ENCODE measurements at regions not wholly inside any gene's neighbourhood (a gene's known extent, or its start where the extent isn't known, plus 50 kb on each side); places are given as distances from the start of the nearest gene placed in this dataset.

DNA sequence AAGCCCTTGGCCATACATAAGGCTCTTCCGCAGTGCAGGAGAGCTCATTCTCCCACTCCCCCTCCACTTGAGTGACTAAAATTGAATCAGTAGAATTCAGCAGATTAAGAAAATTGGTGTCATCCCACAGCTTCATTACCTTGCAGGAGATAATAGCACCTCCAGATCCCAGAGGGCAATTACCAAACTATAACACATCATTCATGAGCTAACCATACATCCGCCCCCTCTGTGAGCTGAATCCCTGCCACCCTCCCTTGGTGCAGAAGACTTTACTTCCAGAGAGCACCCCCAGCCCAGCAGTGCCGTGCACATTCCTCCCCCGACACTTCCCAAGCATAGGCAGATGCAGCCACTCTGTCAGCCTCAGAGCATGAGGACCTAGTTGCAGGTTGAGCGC is 496.5 kb upstream of the B3GAT1 start:
- no peak for DNase-seq (ENCODE audit: low spot score)

DNA sequence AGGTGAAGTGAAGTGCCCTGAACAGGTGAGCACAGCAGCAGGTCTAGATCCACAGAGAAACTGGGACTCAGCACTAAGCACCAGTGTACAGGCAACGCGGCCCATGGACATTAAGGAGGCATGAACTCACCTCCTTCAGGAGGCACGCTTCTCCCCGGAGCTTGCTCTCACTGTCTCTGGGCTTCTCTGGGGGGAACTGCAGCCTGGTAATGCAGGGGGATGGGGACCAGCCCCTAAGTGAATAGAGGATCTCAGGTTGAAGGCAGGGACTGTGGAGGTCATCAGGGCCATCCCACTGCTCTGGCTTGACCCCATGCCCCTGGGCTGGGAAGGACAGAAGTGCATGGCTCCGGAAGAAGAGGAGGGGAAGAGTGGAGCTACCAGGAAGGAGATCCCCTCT is 495.6 kb upstream of the B3GAT1 start:
- no peak for DNase-seq (ENCODE audit: low spot score)

DNA sequence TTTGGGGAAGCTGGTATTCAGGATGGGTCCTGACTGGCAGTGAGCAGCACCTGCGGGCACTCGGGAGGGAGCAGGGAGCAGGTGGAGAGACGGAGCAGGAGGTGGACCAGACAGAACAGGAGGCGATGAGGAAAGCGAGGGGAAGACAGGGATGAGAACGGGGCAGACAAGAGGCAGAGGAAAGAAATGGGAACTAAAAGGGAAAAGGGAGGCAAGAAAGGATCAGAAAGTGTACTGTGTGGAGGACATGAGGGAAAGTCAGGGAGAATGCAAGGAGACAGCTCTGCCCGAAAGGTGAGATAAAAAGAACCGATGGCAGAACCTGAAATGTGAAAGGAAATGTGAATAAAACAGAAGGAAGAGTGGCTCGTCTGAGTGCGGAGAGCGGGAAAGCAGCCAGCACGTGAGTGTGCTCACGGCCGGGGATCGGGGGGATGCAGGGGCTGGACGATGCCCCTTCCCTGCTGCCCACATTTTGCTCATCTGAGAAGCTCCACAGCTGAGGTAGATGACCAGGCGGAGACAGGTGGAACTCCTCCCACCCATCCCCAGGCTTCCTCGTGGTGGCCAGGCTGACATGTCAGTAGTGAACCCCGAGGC is 494.4 kb upstream of the B3GAT1 start:
- DNase-seq (ENCODE audit: low spot score), result no peak

DNA sequence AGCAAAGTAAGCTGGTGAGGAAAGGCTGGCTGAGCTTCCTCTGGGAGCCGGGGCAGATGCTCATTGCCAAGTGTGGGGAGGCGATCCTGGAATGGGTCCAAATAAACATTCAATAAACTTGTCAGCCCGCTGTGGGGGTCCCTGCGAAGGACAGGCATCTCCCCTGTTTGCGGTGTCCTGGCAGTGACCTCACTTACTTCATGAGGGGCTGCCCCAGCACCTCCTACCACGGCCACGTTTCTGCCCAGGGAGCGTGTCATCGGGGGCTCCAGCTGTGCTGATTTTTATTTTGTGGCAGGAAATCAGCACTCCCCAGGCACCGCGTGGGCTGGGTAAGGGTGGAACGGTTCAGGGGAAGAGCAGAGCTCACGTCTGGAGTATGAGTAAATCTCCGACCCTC is 493.9 kb upstream of the B3GAT1 start:
- DNase-seq (ENCODE audit: low spot score), result no peak

DNA sequence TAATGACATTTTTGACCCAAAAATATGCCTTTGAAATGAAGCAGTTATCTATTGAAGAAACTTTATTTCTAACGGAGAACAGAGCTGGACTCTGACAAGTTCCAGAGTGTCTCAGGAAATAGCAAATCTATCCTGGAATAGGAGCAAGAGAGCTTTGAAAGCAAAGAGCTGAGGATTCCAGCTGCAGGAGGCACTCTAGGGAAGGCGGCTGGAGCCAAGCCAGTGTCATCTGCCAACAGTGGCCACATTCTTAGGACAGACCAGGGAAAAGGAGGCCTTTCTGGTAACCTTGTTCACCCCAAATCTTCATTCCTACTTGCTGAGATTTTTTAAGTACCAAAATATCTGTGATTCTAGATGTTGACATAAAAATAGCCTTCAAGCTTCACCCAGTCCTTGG is 493.5 kb upstream of the B3GAT1 start:
- DNase-seq (ENCODE audit: low spot score), result no peak

DNA sequence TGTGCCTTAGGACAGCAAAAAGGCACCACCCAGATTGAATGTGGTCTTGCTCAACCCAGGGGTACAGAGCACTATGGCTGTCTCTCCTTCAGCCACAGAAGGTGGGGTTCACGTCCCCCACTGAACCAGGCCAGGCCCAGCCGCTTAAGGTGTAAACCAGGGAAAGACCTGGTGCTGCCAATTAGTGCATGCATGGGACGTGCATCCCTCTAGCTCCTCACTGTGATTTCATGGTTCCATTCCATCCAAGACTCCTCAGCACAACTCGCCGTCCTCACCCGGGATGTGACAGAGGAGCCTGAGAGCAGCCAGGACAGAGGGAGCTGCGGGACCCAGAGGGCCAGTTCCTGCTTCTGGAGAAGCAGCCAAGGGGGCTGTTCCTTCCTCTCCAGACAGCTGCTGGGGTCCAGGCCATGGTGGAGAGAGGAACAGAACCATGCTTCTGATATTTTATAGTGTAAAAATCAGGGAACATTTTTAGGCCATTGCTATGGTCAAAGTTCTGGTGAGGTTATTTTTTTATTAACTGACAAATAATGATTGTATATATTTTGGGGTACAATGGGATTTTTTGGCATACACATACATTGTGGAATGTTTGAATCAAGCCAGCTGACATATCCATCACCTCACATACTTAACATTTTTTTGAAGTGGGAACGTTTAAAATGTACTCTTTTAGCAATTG is 492.2 kb upstream of the B3GAT1 start:
- DNase-seq (ENCODE audit: low spot score), result no peak

DNA sequence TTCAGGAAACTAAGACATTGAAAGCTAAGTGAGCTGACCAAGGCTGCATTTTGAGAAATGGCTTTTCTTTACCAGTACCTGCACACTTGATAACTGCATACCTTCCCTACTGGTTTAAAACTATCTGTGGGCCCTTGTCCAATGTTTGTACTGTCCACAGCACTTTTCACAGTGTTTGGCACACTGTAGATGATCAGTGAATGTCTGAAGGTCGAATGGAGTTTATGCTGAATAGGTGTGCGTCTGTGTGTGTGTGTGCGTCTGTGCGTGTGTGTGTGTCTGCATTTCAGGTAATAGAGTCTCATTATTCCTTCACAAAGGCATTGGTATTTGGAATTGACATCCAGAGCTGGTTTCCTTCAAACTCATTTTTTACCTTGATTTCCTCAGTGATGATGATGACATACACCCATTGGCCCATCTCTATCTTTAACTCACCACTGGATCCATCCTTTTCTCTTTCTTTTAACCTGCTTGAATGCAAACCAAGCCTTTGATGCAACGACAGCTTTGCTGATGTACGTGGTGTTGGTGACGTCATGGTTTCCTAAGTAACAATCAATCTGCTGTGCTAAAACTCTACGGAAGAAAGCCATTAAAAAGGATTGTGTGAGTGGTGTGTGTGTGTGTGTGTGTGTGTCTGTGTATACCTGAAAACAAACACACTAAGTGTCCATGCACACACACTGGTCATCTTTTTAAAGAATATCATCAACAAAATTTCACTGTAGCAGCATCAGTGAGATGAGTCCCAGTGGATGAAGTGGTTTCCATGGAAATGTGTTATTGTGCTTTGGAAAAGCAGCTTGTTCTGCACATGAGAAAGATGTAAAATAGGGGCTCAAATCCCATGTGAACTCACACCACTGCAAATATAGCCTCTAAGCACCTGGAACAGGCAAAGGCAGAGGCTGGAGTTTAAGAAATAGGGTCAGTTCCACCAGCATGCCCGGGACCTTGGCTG is 490.2 kb upstream of the B3GAT1 start:
- no peak for DNase-seq (ENCODE audit: low spot score)

DNA sequence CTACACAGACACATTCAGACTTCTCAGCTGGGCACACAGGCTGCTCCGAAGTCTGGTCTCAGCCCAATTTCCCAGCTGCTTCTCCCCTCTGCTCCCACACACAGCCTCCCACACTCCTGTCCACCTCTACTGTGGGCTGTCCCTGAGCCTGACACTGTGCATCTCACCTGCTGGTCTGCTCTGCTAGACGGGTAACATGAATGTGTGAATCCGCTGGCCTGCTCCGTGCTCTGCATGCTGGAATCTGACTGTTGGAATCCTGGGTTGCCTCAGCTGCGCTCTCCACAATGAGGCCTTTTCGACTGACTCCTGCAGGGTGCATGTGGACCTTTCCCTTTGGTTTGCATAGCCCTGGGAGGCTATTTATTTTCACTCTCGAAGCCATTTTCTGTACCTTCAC is 489.5 kb upstream of the B3GAT1 start:
- no peak for DNase-seq (ENCODE audit: low spot score)

DNA sequence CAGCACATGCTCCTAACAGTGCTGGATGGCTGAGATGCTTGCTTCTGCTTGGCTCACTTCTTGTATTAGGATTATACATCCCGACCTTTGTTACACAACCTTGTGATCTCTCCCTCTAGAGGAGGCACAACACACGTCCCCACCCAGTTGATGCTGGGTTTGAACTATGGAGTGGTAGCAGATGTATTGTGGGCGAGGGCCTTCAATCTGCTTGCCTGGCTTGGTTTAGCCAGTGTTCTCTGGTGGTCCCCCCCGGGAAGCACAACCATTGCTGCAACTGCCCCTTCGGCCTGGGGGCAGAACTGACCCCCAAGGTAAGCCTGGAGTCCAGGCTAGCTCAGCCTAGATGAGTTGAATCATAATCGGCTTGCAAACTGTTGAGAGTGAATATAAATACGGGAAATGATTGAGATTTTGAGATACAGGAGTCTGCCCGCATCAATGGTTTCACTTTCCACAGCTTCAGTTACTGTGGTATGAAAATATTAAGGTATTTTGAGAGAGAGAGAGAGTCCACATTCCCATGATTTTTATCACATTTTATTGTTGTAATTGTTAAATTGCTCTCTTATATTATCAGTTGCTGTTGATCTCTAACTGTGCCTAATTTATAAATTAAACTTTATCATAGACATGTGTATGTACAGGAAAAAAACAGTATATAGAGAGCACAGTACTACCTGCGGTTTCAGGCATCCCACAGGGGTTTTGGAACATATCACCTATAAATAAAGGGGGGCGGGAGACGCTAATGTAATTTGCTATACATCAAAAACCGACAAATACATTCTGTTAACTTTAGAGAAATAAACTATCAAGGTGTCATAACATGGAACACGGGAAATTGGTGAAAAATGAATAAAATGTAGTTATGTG is 482.0 kb upstream of the B3GAT1 start:
- DNase-seq (ENCODE audit: low spot score), result no peak

DNA sequence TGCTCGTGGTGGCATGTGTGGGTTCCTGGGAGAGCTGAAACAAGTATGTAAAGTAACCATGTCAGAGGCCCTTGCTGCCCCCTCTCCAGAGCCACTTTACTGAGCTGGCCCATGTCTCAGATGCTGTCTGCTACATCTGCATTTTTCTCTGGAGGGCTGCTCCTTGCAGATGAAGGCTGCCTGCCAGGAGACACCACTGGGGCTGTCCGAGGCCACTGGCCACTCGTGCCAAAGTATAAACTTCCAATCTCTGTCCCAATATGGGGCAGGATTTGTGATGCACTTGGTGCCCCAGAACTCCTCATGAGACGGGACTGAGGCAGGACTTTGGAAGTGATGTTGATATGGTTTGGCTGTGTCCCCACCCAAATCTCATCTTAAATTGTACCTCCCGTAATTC is 478.4 kb upstream of the B3GAT1 start:
- DNase-seq (ENCODE audit: low spot score), result no peak

DNA sequence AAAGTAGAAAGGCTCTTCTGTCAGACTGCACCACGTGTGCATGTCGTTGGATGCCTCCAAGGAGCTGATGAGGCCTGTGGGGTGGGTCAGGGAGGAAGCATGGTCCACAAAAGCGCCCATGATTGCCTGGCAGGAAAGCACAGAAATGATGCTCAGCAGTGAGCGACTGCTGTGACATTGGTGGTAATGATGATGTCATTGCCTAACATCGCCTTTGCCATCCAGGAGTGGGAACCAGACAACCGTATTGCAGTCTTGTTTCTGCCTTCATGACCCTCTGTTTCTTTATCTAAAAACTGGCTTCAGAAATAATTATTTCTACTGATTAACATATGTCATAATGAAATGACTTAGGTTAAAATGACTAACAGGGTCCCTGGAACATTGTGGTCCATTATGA is 477.8 kb upstream of the B3GAT1 start:
- no peak for DNase-seq (ENCODE audit: low spot score)

DNA sequence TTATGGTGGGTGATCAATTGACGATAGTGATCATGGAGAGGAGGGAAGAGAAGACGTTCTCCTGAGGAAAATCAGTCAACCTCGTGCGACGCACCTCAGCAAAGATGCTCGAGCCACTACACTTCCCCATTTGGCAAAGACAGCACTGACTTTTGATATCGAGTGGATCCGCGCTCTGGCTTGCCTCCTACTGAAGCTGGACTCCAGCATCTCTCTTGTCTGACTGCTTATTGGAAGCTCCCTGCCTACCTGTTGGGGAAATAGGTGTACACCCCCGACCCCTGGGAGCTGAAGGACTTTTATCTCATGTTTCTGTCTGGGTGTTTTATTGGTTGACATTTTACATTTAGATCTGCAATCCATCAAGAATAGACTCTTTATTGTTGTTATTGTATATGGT is 476.8 kb upstream of the B3GAT1 start:
- DNase-seq (ENCODE audit: low spot score), result no peak

DNA sequence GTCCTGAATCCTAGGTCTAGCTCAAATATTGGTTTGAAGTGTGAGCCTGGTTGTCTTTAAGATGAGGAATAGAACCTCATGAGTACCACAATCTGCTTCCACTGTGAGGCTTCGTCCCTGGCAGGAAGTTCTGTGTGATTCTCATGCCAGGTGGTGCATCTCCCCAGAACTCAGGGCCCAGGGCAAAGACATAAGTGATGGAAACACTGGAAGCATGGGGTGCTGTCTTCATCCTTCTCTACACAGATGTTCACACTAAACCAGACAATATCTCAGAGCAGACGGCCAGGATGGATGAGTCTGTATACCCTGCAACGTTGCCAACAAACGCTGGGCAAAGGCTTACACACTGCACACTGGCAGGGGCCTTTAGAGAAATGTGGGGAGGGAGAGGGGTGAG is 475.9 kb upstream of the B3GAT1 start:
- DNase-seq (ENCODE audit: low spot score), result no peak

DNA sequence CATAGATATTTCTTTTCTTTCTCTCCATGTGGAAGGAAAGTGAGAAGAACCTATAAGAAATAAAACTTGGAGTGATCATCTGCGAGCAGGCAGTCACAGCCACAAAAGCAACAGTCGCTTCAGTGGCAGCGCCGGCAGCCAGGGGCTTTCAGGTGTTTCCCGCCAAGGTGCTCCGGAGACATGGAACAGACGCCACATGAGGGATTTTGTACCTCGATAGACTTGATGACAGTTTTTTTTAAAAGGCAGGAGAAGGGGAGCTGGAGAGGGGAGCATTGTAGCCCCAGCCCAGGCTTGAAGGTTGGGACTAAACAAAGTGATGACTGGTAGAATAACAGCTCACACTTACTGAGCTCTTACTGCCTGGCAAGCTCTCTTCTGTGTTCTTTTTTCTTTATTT is 471.4 kb upstream of the B3GAT1 start:
- DNase-seq (ENCODE audit: low spot score), result no peak

DNA sequence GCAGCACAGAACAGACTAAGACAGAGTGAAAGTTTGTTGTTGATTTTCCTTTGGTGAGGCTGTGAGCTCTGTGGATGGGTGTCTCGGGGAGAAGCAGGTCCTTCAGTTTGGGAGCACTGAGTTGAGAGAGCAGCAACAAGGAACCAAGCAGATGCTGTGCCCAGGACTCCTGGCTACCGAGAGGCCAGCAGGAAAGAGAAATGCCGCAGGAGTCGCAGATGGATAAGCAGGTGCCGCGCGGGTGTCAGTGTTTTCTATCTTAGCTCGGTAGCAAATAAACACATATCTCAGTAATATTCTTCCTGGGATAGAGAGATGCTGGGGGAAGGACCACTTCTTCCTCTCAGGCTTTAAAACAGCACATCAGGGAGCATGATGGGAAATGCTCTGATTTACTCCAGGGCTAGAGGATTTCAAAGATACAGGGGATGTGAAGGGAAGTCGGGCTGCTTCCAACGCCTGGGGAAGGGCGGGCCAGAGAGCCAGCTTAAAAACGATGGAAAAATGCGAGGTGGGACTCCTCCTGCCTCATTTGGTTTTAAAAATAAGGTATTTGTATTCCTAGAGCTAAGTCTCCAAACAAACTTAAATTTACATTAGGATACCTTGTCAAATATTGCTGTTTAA is 470.7 kb upstream of the B3GAT1 start:
- DNase-seq (ENCODE audit: low spot score), result no peak

DNA sequence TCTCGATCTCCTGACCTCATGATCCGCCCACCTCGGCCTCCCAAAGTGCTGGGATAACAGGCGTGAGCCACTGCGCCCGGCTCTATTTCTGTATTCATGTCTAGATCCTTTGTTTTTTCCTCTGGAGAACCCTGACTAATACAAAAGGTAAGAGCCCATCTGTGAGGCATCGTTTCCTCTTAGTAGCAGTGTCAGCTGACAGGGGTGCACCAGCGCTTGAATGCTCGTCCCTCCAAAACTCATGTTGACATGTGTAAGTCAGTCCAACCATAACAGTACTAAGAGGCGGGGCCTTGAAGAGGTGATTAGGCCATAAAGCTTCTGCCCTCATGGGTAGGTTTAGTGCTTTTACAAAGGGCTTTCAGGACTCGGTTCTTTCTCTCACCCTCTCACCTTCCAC is 470.1 kb upstream of the B3GAT1 start:
- DNase-seq (ENCODE audit: low spot score), result no peak

DNA sequence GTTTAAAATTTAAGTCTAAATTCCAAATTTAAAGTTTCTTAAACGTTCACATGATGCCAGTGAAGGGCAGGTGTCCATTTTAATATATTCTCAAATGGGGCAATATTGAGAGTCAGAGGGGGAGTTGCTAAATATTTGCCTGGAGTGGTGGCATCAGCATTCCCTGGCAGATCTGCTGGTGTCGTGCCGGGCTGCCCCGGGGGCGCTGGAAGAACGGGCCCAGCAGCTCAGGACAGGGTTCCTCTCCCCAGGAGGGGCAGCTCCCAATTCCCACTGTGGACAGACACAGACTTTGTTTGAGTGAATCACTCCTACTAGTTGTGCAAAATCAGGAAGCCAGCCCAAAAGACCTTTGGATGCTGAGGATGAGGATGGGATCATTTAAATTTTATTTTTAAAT is 468.7 kb upstream of the B3GAT1 start:
- DNase-seq (ENCODE audit: low spot score), result no peak

DNA sequence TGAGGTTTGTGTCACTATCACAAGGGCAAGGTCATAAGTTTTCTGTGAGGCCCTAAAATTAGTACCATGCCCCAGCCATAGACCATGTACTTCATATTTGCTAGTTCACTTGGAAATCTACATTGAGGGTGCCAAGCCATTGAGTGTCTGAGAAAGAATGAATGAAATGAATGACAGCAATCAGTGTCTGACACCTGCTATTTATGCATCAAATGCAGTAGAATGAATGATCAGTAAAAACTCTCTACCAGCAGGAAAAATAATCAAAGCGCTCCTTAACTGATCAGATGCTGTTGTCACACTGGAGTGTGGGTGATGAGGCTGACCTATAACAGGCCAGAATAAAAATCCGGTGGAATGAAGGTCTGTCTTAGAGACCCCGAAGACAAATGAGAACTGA is 467.9 kb upstream of the B3GAT1 start:
- DNase-seq (ENCODE audit: low spot score), result no peak

DNA sequence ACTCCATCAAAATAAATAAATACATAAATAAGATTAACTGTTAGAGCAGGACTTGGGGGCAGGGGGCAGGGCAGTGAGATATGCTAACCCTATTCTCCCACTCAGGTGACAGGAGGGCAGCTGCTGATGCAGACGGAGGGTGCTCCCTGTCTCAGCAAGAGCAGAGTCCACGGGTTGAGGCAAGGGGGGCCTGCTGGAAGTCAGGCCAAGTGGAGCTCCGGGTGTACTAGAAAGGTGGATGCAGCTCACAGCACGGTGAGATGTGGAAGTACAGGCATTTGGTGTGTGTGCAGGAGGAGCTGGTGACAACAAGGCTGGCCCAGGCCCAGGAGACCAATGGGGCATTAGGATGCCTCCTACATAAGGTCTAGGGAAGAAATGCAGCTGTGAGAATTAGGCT is 467.3 kb upstream of the B3GAT1 start:
- no peak for DNase-seq (ENCODE audit: low spot score)

DNA sequence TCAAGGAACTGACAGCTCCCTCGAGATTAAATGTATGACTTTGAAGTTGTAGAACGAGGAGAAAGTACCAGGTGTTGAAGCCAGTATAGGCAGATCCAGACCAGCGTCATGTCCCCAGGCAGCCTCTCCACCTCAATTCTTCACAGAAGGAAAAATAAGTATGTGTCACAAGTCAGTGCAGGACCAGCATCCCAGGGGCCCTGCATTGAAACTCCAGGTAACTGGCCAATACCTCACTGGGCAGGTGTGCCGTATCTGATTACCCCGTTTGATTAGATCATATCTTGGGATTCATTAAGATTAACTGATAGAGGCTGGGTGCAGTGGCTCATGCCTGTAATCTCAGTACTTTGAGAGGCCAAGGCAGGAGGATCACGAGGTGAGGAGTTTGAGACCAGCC is 466.7 kb upstream of the B3GAT1 start:
- DNase-seq (ENCODE audit: low spot score), result no peak

DNA sequence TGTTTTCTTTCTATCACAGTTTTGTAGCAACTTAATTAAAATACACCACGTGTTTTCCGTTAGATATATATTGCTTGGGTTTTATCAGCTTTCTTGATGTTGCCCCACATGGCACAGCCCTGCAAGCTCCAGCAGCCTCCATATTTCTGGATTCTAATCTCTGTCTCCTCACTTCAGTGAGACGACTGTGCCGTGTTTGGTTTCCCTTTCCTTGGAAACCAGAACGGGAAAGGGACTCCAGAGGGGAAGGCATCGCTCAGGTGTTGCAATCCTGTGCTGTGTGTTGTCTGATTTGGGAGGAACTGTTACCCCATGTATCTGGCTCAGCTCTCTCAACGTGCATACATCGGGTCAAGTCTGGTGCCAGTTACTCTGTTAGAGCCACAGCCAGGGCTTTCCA is 464.2 kb upstream of the B3GAT1 start:
- no peak for DNase-seq (ENCODE audit: low spot score)
